Activated CD4-positive, alpha-beta T cell treated with anti-CD3 and anti-CD28 coated beads for 36 hours (primary cell): ENCODE measurements at regions not wholly inside any gene's neighbourhood (a gene's known extent, or its start where the extent isn't known, plus 50 kb on each side); places are given as distances from the start of the nearest gene placed in this dataset.
"Not testable (repeated sequence)": the region's sequence is repeated elsewhere in the genome, so short reads cannot be mapped to it uniquely, and the experiment has no call there.

ENCODE experiments used
- ATAC-seq: fragments of 200-7000 bp; cut with Tn5 transposase; one replicate; pipeline ENCODE4 v1.10.0; 2021; ENCODE audit warnings: mild to moderate bottlenecking, moderate library complexity
- CTCF ChIA-PET: fragments of 350-600 bp; sonication (Branson Sonifier 250); formaldehyde crosslinking; loops from one replicate; lab custom pipeline; 2021; ENCODE audit warnings: antibody characterized with exemption; lab: Charles Lee
- POLR2A ChIA-PET: fragments of 350-600 bp; sonication (Branson Sonifier 250); formaldehyde crosslinking; loops from one replicate; lab custom pipeline; 2021; ENCODE audit warnings: antibody characterized with exemption, inconsistent platforms; lab: Charles Lee
- DNase-seq: peaks from one replicate; pipeline ENCODE4 v3.0.0-alpha.2; 2020
- H3K27ac Mint-ChIP-seq: one replicate; pipeline ENCODE4 v1.8.0; 2021; ENCODE audit warnings: mixed read lengths
- H3K27me3 Mint-ChIP-seq: one replicate; pipeline ENCODE4 v1.8.0; 2021; ENCODE audit warnings: mixed read lengths
- H3K36me3 Mint-ChIP-seq: one replicate; pipeline ENCODE4 v1.8.0; 2021; ENCODE audit warnings: low read depth, mixed read lengths
- H3K4me1 Mint-ChIP-seq: one replicate; pipeline ENCODE4 v1.8.0; 2021; ENCODE audit warnings: mixed read lengths
- H3K4me3 Mint-ChIP-seq: one replicate; pipeline ENCODE4 v1.8.0; 2021; ENCODE audit warnings: mild to moderate bottlenecking, moderate library complexity, mixed read lengths
- H3K9me3 Mint-ChIP-seq: one replicate; pipeline ENCODE4 v1.8.0; 2021; ENCODE audit warnings: low read depth, mixed read lengths
- intact Hi-C, 2 experiments: fragments of 100-400 bp; cut with DNase I in 1 of 2; cut with micrococcal nuclease in 1 of 2; formaldehyde crosslinking; loops; one replicate each; pipeline versions ENCODE4 v1.14.2 to v1.15.1; 2022 to 2024; cut with DNase I, micrococcal nuclease

DNA sequence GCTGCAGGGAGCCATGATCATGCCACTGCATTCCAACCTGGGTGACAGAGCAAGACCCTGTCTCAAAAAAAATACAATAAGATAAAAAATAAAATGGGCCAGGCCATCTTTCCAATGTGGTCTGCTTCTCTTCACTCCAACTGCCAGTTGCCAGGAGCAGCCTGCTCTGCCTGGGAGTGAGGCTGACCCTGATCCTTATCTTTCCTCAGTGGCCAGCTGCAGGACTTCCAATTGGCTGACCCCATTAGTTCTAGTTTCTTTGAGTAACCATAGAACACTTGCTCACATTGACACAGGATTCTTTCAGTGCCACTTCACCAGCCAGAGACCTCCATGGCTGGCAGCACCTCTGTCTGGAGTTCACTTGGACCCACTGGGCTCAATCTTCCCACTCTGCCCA lies 258.6 kb downstream of the MID1IP1 start:
- ATAC-seq (no peak), DNase-seq (no peak)
- Mint-ChIP-seq H3K9me3 (no peaks in the 10 kb centered on the region), H3K36me3 (no peaks in the 10 kb centered on the region), H3K4me3 (no peak overlapping the region), H3K27ac (no peak overlapping the region), H3K4me1 (no peaks in the 10 kb centered on the region), H3K27me3 (no peaks in the 10 kb centered on the region)
- intact Hi-C loops: no loop called here
- POLR2A ChIA-PET: no interaction called here
- CTCF ChIA-PET: no interaction called here

DNA sequence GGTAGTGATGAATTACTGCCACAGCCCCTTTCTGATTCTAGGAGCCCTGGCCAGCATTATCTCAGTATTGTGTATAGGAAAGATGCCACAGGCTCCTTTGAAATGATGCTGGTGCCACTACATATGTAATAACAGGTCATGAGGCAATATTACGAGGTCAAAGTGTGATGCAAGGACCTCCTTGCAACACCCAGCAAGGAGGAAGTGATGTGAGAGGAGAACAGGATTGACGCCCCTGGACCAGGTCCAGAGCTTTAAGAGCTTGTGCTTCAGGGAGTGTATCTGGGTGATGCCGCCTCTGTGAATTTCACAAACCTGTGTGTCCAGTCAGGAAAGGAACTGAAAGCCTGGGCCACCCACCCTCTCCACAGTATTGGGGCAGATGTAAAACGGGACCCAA lies 261.8 kb downstream of the MID1IP1 start:
- no peak overlapping the region for H3K4me3 Mint-ChIP-seq
- ATAC-seq (no peak), DNase-seq (no peak)
- ChIA-PET CTCF (no interaction called here), POLR2A (no interaction called here)
- no peaks in the 10 kb centered on the region for H3K27me3 Mint-ChIP-seq
- intact Hi-C loops: no loop called here
- H3K27ac Mint-ChIP-seq: no peak overlapping the region
- no peaks in the 10 kb centered on the region for H3K9me3 Mint-ChIP-seq
- H3K36me3 Mint-ChIP-seq: no peaks in the 10 kb centered on the region
- H3K4me1 Mint-ChIP-seq: no peaks in the 10 kb centered on the region

DNA sequence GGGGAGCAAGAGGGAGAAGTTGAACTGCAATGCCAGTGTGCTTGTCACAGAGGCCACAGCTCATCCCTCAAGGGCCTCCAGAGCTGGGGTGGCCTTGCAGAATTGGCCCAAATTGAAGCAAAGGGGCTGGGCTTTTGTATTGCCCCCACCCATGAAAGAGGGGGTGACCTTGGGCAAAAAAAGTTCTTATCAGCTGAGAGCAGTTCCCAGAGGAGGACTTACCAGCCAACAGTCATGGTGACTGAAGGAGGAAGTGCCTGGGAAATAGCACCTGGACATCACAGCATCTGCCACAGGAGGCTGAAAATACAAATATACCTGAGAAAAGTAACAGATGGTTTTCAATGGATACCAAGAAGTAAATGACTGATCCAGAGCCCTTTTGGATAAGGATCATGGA lies 262.4 kb downstream of the MID1IP1 start:
- H3K27ac Mint-ChIP-seq: no peak overlapping the region
- no peaks in the 10 kb centered on the region for H3K9me3 Mint-ChIP-seq
- no peak for DNase-seq
- CTCF ChIA-PET: no interaction called here
- no peaks in the 10 kb centered on the region for H3K27me3 Mint-ChIP-seq
- no peaks in the 10 kb centered on the region for H3K4me1 Mint-ChIP-seq
- H3K36me3 Mint-ChIP-seq: no peaks in the 10 kb centered on the region
- intact Hi-C loops: no loop called here
- no peak overlapping the region for H3K4me3 Mint-ChIP-seq
- POLR2A ChIA-PET: no interaction called here
- ATAC-seq: no peak

DNA sequence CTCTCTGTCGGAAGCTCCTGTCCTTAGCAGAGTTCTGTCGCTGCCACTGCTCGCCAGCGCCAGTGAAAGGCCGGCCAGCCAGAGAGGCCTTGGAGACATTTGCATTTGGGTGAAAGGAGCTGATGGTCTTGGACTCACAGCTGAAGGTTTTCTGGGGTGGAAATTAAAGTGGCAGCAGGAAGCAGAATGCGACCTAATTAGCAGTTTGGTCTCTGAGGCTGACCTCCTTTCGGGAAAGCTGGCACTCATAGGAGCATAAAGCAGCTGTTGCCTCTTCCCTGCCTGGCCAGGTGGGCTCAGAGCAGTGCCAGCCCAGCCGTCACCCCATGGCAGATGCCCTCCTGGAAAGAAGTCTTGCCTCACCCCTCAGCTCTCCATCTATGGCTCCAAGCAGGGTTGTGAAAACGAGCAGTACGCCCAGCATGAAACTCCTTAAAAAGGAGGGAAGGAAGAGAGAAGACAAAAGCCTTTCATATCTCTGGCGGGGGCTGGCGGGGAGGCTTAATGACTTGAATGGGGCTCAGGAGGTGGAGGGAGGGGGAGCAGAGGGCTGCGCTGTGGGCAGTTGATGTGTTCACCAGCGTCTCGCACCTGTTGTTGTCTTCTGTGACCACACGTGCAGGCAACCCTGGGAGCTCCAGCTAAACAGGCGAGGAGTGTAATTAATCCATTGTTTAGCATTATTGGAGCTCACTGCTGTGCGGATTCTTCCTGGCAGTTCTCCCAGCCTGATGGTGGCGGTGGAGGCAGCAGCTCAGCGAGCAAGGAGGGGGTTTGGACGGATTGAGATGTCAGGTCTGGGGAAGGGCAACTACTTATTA lies 264.0 kb downstream of the MID1IP1 start:
- H3K36me3 Mint-ChIP-seq: no peaks in the 10 kb centered on the region
- H3K4me3 Mint-ChIP-seq: no peak overlapping the region
- no peaks in the 10 kb centered on the region for H3K4me1 Mint-ChIP-seq
- no peak overlapping the region for H3K27ac Mint-ChIP-seq
- intact Hi-C loops: no loop called here
- no peak for ATAC-seq
- H3K9me3 Mint-ChIP-seq: no peaks in the 10 kb centered on the region
- no peaks in the 10 kb centered on the region for H3K27me3 Mint-ChIP-seq
- POLR2A ChIA-PET: no interaction called here
- CTCF ChIA-PET: no interaction called here
- DNase-seq: no peak

DNA sequence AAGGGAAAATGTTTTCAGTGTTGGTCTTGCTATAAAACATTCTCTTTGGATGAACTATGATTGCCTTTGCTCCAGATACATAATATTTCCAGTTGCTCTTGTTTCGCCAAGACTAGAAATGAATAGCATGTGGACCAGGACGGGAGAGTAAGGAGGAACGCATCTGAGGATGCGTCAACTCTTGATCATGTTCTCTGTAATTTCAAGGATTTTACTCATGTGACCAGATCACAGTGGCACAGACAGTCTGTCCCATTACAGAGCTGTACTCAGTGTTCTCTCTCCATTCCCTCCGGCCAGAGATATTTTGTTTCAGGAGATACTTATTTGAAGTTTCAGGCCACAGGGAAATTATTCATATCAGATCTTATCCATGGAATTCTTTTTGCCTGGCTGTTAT lies 266.6 kb downstream of the MID1IP1 start:
- no peak for ATAC-seq
- POLR2A ChIA-PET: no interaction called here
- DNase-seq: no peak
- Mint-ChIP-seq H3K27ac (no peak overlapping the region), H3K4me3 (no peak overlapping the region), H3K36me3 (no peaks in the 10 kb centered on the region), H3K27me3 (no peaks in the 10 kb centered on the region), H3K9me3 (no peaks in the 10 kb centered on the region), H3K4me1 (no peaks in the 10 kb centered on the region)
- CTCF ChIA-PET: no interaction called here
- intact Hi-C loops: no loop called here

DNA sequence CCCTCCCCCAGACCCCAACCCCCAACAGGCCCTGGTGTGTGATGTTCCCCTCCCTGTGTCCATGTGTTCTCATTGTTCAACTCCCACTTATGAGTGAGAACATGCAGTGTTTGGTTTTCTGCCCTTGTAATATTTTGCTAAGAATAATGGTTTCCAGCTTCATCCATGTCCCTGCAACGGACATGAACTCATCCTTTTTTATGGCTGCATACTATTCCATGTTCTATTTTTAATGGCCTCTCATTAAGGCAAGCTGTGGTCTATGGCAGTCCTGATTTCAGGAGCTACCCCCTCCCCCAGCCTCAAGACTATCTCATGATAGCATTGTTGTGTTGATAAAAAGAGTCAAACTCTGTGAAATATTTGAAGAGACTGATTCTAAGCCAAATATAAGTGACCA lies 267.4 kb downstream of the MID1IP1 start:
- H3K36me3 Mint-ChIP-seq, ATAC-seq, H3K27me3 Mint-ChIP-seq, H3K4me1 Mint-ChIP-seq, intact Hi-C loops, H3K27ac Mint-ChIP-seq, POLR2A ChIA-PET, DNase-seq, CTCF ChIA-PET, H3K4me3 Mint-ChIP-seq, H3K9me3 Mint-ChIP-seq: not testable (repeated sequence)

DNA sequence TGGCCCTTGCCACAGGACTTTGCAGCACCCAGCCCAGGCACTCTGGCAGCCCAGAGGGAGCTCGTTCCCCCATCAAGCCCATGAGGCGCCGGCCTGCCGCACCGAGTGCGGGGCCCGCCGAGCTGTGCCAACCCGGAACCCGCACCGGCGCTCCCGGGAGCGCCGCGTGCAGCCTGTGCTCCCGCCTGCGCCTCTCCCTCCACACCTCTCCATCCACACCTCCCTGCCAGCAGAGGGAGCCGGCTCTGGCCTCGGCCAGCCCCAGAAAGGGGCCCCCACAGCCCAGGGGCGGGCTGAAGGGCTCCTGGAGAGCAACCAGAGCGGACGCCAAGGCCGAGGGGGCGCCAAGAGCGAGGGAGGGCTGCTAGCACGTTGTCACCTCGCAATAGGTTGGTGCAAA lies 268.8 kb downstream of the MID1IP1 start:
- ATAC-seq (no peak), DNase-seq (no peak)
- Mint-ChIP-seq H3K36me3 (no peaks in the 10 kb centered on the region), H3K27me3 (no peaks in the 10 kb centered on the region), H3K27ac (no peak overlapping the region), H3K4me1 (no peaks in the 10 kb centered on the region), H3K4me3 (no peak overlapping the region), H3K9me3 (no peaks in the 10 kb centered on the region)
- ChIA-PET CTCF (no interaction called here), POLR2A (no interaction called here)
- intact Hi-C loops: no loop called here

DNA sequence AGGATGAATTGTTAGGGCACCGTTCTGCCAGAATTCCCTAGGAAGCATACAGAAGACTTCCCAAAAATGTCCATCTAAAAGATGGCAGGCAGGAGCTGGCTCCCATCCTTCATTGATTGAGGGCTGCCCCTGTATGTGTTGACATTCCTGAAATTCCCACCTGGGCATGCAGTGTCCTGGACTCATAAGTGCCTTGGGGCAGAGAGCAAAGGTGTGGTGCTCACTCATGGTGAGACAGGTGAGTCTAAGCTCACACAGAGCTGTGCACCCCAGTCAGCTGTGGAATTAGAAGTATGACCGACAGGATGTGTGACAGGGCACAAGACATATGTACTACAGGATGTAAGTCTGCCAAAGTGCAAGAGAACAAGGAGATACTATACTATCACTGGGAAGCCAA lies 271.9 kb downstream of the MID1IP1 start:
- DNase-seq (no peak), ATAC-seq (no peak)
- H3K4me1 Mint-ChIP-seq: no peaks in the 10 kb centered on the region
- H3K36me3 Mint-ChIP-seq: no peaks in the 10 kb centered on the region
- ChIA-PET CTCF (interaction anchor here (0.6 kb wide), 1 partner anchor 12 kb away, joined by 3 read pairs; no protein-coding TSS in a partner anchor), POLR2A (no interaction called here)
- H3K27me3 Mint-ChIP-seq: peaks cover 2% of the 10 kb centered on the region
- no peak overlapping the region for H3K27ac Mint-ChIP-seq
- H3K9me3 Mint-ChIP-seq: no peaks in the 10 kb centered on the region
- intact Hi-C loops: no loop called here
- H3K4me3 Mint-ChIP-seq: no peak overlapping the region

DNA sequence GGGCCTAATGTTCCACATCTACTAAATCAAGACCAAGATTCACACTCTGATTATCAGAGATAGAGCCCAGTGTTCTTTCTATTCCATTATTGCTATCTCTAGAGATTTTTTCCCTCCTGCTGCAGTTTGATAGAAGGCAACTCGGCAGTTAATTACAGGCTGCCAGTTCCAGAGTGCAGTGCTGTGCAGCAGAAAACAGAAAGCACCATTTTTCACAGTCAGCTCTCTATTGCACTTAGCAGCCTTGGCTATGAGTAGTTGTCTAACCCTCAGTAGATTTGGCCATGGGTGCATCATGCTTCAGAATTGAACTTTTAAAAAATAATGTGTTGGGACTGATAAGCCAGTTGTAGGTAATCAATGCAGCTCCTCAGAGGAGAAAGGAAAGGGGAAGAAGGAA lies 295.3 kb downstream of the MID1IP1 start:
- Mint-ChIP-seq H3K4me1 (no peaks in the 10 kb centered on the region), H3K27ac (no peak overlapping the region), H3K9me3 (peaks cover 3% of the 10 kb centered on the region), H3K36me3 (no peaks in the 10 kb centered on the region), H3K4me3 (no peak overlapping the region), H3K27me3 (no peaks in the 10 kb centered on the region)
- CTCF ChIA-PET: no interaction called here
- intact Hi-C loops: no loop called here
- POLR2A ChIA-PET: no interaction called here
- no peak for DNase-seq
- no peak for ATAC-seq

DNA sequence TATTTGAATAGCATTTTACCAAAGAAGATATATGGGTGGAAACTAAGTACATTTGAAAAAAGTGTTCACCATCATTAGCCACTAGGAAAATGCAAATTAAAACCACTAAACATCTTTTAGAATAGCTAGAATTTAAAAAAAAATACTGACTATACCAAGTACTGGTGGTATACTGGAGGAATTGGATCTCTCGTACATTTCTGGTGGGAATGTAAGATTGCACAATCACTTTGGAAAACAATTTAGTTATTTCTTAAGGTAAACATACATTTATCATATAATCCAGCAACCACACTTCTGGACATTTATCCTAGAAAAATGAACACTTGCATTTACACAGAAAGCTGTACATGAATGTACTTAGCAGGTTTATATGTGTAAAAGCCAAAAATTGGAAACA lies 303.5 kb downstream of the MID1IP1 start:
- POLR2A ChIA-PET: no interaction called here
- Mint-ChIP-seq H3K4me3 (no peak overlapping the region), H3K9me3 (no peaks in the 10 kb centered on the region), H3K27ac (no peak overlapping the region), H3K4me1 (no peaks in the 10 kb centered on the region), H3K27me3 (no peaks in the 10 kb centered on the region), H3K36me3 (no peaks in the 10 kb centered on the region)
- DNase-seq: no peak
- intact Hi-C loops: no loop called here
- no peak for ATAC-seq
- CTCF ChIA-PET: no interaction called here

DNA sequence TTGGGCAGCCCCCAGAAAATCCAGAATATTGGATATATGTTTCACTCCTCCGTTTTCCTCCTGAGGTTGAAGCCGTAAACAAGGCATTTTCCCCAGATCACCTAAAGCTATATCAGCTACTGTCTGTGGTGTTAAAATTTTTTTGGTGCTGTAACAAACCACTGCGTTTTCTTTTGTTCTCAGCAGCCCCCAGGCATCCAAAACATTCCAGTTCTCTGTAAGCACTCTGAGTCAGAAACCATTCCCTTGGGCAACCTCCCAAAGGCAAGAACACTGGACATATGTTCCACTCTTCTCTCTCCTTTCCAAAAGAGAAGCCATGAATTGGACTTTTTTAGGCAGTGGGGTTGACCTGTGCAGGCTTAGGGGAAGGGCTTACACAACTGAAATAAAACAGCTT lies 310.9 kb downstream of the MID1IP1 start:
- Mint-ChIP-seq H3K36me3 (no peaks in the 10 kb centered on the region), H3K9me3 (peaks cover 3% of the 10 kb centered on the region), H3K4me3 (no peak overlapping the region), H3K4me1 (no peaks in the 10 kb centered on the region), H3K27ac (no peak overlapping the region), H3K27me3 (peaks cover 2% of the 10 kb centered on the region)
- POLR2A ChIA-PET: no interaction called here
- no peak for DNase-seq
- intact Hi-C loops: no loop called here
- CTCF ChIA-PET: no interaction called here
- no peak for ATAC-seq

DNA sequence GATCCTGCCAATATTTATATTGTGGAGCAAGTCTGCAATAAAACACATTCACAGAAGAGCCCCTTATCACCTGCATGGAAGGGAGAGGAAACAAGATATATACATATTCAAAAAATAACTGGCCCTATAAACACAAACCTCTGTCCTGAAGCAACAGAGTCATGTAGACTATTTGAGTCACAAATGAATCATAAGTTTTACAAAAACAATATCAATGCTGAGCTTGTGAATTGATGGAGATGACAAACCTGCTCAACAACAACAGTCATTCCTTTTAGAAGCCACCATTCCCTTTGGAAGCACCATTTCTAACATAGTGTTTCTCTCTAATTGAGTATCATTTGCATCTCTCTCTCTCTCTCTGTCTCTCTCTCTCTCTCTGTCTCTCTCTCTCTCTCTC lies 313.9 kb downstream of the MID1IP1 start:
- Mint-ChIP-seq H3K9me3 (peaks cover 3% of the 10 kb centered on the region), H3K4me3 (no peak overlapping the region), H3K27ac (no peak overlapping the region), H3K4me1 (no peaks in the 10 kb centered on the region), H3K27me3 (peaks cover 5% of the 10 kb centered on the region), H3K36me3 (no peaks in the 10 kb centered on the region)
- intact Hi-C loops: no loop called here
- ATAC-seq (no peak), DNase-seq (no peak)
- ChIA-PET CTCF (no interaction called here), POLR2A (interaction anchor here (0.7 kb wide), 1 partner anchor 660 kb away, joined by 5 read pairs; no protein-coding TSS in a partner anchor)
